Glutamatergic neuron (in vitro differentiated cells): ENCODE measurements at regions not wholly inside any gene's neighbourhood (a gene's known extent, or its start where the extent isn't known, plus 50 kb on each side); places are given as distances from the start of the nearest gene placed in this dataset.
A peak's percentile ranks its signal among the peaks of the same experiment; 100 is the strongest.

ENCODE experiments used
- DNase-seq: peaks from one replicate; pipeline ENCODE4 v3.0.0; 2022
- H3K27ac Mint-ChIP-seq: one replicate; pipeline ENCODE4 v1.8.0; 2020; ENCODE audit warnings: mild to moderate bottlenecking, mixed read lengths, inconsistent platforms; ENCODE audit not compliant: unreplicated experiment
- H3K27me3 Mint-ChIP-seq: one replicate; pipeline ENCODE4 v1.8.0; 2020; ENCODE audit warnings: mild to moderate bottlenecking, moderate library complexity, mixed read lengths, inconsistent platforms; ENCODE audit not compliant: unreplicated experiment
- H3K36me3 Mint-ChIP-seq: one replicate; pipeline ENCODE4 v1.8.0; 2020; ENCODE audit warnings: mild to moderate bottlenecking, mixed read lengths, inconsistent platforms; ENCODE audit not compliant: unreplicated experiment
- H3K4me1 Mint-ChIP-seq: one replicate; pipeline ENCODE4 v1.8.0; 2020; ENCODE audit warnings: mild to moderate bottlenecking, low read depth, mixed read lengths, inconsistent platforms; ENCODE audit not compliant: unreplicated experiment
- H3K4me3 Mint-ChIP-seq: one replicate; pipeline ENCODE4 v1.8.0; 2020; ENCODE audit warnings: mild to moderate bottlenecking, mixed read lengths, inconsistent platforms; ENCODE audit not compliant: unreplicated experiment
- H3K9me3 Mint-ChIP-seq: one replicate; pipeline ENCODE4 v1.8.0; 2020; ENCODE audit warnings: mild to moderate bottlenecking, moderate library complexity, mixed read lengths, inconsistent platforms; ENCODE audit not compliant: unreplicated experiment
- TF ChIP-seq, protein P1 (sequence below): fragments of 200-600 bp; sonication (generic); IDR thresholded peaks from one replicate; pipeline ENCODE4 v1.5.0; 2021; ENCODE audit not compliant: partially characterized antibody, unreplicated experiment

- DNase-seq = no peak
- no peaks in the 10 kb centered on the region for H3K4me1 Mint-ChIP-seq
- H3K4me3 Mint-ChIP-seq = no peak overlapping the region
- H3K27ac Mint-ChIP-seq = no peak overlapping the region
- TF ChIP-seq, protein P1, sequence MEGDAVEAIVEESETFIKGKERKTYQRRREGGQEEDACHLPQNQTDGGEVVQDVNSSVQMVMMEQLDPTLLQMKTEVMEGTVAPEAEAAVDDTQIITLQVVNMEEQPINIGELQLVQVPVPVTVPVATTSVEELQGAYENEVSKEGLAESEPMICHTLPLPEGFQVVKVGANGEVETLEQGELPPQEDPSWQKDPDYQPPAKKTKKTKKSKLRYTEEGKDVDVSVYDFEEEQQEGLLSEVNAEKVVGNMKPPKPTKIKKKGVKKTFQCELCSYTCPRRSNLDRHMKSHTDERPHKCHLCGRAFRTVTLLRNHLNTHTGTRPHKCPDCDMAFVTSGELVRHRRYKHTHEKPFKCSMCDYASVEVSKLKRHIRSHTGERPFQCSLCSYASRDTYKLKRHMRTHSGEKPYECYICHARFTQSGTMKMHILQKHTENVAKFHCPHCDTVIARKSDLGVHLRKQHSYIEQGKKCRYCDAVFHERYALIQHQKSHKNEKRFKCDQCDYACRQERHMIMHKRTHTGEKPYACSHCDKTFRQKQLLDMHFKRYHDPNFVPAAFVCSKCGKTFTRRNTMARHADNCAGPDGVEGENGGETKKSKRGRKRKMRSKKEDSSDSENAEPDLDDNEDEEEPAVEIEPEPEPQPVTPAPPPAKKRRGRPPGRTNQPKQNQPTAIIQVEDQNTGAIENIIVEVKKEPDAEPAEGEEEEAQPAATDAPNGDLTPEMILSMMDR = no peak
- no peaks in the 10 kb centered on the region for H3K36me3 Mint-ChIP-seq
- H3K9me3 Mint-ChIP-seq = peaks cover 2% of the 10 kb centered on the region
- H3K27me3 Mint-ChIP-seq = peaks cover 2% of the 10 kb centered on the region
These were observed 72.3 kb upstream of the VOPP1 start for GRCh38 chr7:55644567-55644966.

GRCh38 chr7:55642266-55642665, 70.0 kb upstream of the VOPP1 start:
- Mint-ChIP-seq H3K4me1 (no peaks in the 10 kb centered on the region), H3K27me3 (peaks cover 2% of the 10 kb centered on the region), H3K27ac (no peak overlapping the region), H3K4me3 (no peak overlapping the region), H3K36me3 (no peaks in the 10 kb centered on the region), H3K9me3 (peaks cover 2% of the 10 kb centered on the region)
- DNase-seq = no peak
- TF ChIP-seq, protein P1 = no peak

GRCh38 chr7:55641811-55642210, 69.5 kb upstream of the VOPP1 start:
- H3K9me3 Mint-ChIP-seq = peaks cover 2% of the 10 kb centered on the region
- no peaks in the 10 kb centered on the region for H3K4me1 Mint-ChIP-seq
- TF ChIP-seq, protein P1 = no peak
- DNase-seq = no peak
- no peak overlapping the region for H3K27ac Mint-ChIP-seq
- H3K27me3 Mint-ChIP-seq = peaks cover 2% of the 10 kb centered on the region
- H3K4me3 Mint-ChIP-seq = no peak overlapping the region
- H3K36me3 Mint-ChIP-seq = no peaks in the 10 kb centered on the region

DNA sequence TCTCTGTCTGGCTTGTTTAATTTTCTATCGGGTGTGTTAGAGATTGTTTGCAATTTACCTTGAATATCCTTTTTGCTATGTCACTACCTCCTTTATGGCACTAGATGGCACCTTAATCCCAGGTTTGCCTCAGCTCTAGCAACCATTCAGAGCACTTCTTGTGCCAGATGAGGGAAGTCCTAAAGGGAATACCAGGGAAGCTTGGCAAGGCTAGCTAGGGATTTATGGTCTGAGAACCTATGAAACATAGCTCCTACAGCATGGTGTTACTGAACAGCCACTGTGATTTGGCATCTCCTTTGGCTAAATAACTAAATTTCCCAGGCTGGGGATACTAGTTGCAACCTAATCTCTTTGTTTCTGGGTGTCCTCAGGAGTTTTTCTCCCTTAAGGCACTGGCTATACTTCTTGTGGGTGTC, 69.0 kb upstream of the VOPP1 start:
- Mint-ChIP-seq H3K4me1 (no peaks in the 10 kb centered on the region), H3K4me3 (no peak overlapping the region), H3K9me3 (peaks cover 2% of the 10 kb centered on the region), H3K36me3 (no peaks in the 10 kb centered on the region), H3K27ac (no peak overlapping the region), H3K27me3 (peaks cover 2% of the 10 kb centered on the region)
- TF ChIP-seq, protein P1 = peak; percentile 62
- no peak for DNase-seq

GRCh38 chr7:55639640-55640039, 67.3 kb upstream of the VOPP1 start:
- DNase-seq = no peak
- H3K4me1 Mint-ChIP-seq = no peaks in the 10 kb centered on the region
- no peak overlapping the region for H3K4me3 Mint-ChIP-seq
- H3K27ac Mint-ChIP-seq = no peak overlapping the region
- TF ChIP-seq, protein P1 = no peak
- no peaks in the 10 kb centered on the region for H3K36me3 Mint-ChIP-seq
- peaks cover 2% of the 10 kb centered on the region for H3K9me3 Mint-ChIP-seq
- peaks cover 2% of the 10 kb centered on the region for H3K27me3 Mint-ChIP-seq
